BE2C (cell line): ENCODE measurements at regions not wholly inside any gene's neighbourhood (a gene's known extent, or its start where the extent isn't known, plus 50 kb on each side); places are given as distances from the start of the nearest gene placed in this dataset.

Source experiments
- DNase-seq: peaks from one replicate; pipeline ENCODE4 v3.0.0-alpha.2; 2020
- H3K27me3 ChIP-seq: fragments of 250-450 bp; sonication (Bioruptor Pico); 2 replicates; pipeline ENCODE4 v1.5.1; 2020; ENCODE audit warnings: mild to moderate bottlenecking
- H3K36me3 ChIP-seq: fragments of 250-450 bp; sonication (Bioruptor Pico); 2 replicates; pipeline ENCODE4 v1.5.1; 2020; ENCODE audit warnings: mild to moderate bottlenecking
- H3K4me1 ChIP-seq: fragments of 250-450 bp; sonication (Bioruptor Pico); 2 replicates; pipeline ENCODE4 v1.5.1; 2020
- H3K4me3 ChIP-seq: 2 replicates; pipeline ENCODE4 v1.5.1; 2011; ENCODE audit warnings: low read depth, low read length
- H3K9me3 ChIP-seq: fragments of 250-450 bp; sonication (Bioruptor Pico); 2 replicates; pipeline ENCODE4 v1.5.1; 2020
- TF ChIP-seq, protein P1 (sequence below): IDR thresholded peaks from 2 replicates; pipeline ENCODE4 v1.5.1; 2012; ENCODE audit warnings: mild to moderate bottlenecking, low read depth, low read length

- Histone ChIP-seq H3K27me3 (no peaks in the 10 kb centered on the region), H3K9me3 (peaks cover 4% of the 10 kb centered on the region; the same call in 1 of the 2 replicates), H3K4me1 (no peaks in the 10 kb centered on the region; the same call in 1 of the 2 replicates), H3K36me3 (no peaks in the 10 kb centered on the region), H3K4me3 (no peak overlapping the region)
- TF ChIP-seq, protein P1, sequence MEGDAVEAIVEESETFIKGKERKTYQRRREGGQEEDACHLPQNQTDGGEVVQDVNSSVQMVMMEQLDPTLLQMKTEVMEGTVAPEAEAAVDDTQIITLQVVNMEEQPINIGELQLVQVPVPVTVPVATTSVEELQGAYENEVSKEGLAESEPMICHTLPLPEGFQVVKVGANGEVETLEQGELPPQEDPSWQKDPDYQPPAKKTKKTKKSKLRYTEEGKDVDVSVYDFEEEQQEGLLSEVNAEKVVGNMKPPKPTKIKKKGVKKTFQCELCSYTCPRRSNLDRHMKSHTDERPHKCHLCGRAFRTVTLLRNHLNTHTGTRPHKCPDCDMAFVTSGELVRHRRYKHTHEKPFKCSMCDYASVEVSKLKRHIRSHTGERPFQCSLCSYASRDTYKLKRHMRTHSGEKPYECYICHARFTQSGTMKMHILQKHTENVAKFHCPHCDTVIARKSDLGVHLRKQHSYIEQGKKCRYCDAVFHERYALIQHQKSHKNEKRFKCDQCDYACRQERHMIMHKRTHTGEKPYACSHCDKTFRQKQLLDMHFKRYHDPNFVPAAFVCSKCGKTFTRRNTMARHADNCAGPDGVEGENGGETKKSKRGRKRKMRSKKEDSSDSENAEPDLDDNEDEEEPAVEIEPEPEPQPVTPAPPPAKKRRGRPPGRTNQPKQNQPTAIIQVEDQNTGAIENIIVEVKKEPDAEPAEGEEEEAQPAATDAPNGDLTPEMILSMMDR = no peak
- DNase-seq = no peak
Observed at GRCh38 chr7:35422715-35423114, 168.8 kb upstream of the TBX20 start.

DNA sequence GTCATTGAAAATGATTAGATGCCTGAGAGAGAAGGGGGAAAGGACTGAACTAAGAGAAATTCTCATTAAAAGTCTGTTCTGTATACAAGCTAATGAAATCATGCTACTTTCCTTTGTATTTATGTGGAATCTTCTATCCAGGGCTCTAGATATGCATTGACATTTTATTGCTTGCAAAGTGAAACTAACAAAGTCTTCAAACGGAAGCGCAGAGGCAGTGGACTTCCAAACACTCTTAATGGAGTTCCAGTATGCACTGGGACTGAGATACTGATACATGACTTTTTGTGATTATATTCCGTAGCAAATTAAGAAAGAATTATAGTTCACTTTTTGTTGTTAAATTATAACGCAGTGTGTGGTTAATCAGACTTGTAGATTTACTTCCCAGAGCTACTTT is 166.8 kb upstream of the TBX20 start:
- no peaks in the 10 kb centered on the region for H3K36me3 ChIP-seq
- H3K4me3 ChIP-seq = no peak overlapping the region
- H3K9me3 ChIP-seq = peaks cover 4% of the 10 kb centered on the region; the same call in 1 of the 2 replicates
- H3K4me1 ChIP-seq = peaks cover under 1% of the 10 kb centered on the region
- DNase-seq = no peak
- TF ChIP-seq, protein P1 = no peak
- H3K27me3 ChIP-seq = no peaks in the 10 kb centered on the region

- 0 out of 2 replicates have a peak overlapping the region, but pooled peaks have one; percentile 1 for H3K4me3 ChIP-seq
- no peaks in the 10 kb centered on the region for H3K27me3 ChIP-seq
Observed at GRCh38 chr7:35419391-35419755, 165.5 kb upstream of the TBX20 start.

DNA sequence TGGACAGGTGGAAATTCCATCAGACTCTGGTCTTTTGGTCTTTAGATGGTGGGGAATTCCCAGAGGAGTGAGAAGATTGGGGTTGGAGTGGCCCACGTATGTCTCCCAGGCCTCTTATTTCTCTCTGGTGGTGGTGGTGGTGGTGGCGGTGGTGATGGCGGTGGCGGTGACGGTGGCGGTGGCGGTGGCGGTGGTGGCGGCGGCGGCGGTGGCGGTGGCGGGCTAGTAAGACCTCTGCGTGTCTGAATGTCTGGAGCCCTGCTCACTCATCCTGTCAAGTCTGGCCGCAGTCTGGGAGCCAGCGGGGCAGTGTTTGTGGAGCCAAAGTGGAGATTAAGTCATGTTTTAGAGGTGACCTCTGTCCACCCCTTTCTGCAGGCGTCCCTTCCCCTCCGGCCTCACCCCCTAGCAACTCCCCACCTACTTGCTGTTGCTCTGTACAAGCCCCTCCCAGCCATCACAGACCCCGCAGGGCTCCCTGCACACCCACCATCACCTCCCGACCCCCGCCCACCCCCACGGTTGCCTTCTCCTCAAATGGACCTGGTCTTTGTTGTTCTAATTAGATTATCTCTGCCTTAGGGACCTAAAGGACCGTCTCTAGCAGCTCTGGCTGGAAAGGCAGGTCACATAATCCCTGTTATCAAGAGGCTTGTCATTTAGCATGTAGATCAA is 165.0 kb upstream of the TBX20 start:
- peak; percentile 64 for DNase-seq
- Histone ChIP-seq H3K27me3 (no peaks in the 10 kb centered on the region), H3K4me3 (0 out of 2 replicates have a peak overlapping the region, but pooled peaks have one; percentile 1), H3K36me3 (no peaks in the 10 kb centered on the region), H3K9me3 (no peaks in the 10 kb centered on the region), H3K4me1 (peaks cover 5% of the 10 kb centered on the region)
- TF ChIP-seq, protein P1 = no peak

More at GRCh38 chr7:35419391-35419755, 165.5 kb upstream of the TBX20 start:
- Histone ChIP-seq H3K36me3 (no peaks in the 10 kb centered on the region), H3K9me3 (peaks cover 1% of the 10 kb centered on the region; the same call in 1 of the 2 replicates), H3K4me1 (peaks cover 5% of the 10 kb centered on the region)
- no peak for DNase-seq
- TF ChIP-seq, protein P1 = no peak

DNA sequence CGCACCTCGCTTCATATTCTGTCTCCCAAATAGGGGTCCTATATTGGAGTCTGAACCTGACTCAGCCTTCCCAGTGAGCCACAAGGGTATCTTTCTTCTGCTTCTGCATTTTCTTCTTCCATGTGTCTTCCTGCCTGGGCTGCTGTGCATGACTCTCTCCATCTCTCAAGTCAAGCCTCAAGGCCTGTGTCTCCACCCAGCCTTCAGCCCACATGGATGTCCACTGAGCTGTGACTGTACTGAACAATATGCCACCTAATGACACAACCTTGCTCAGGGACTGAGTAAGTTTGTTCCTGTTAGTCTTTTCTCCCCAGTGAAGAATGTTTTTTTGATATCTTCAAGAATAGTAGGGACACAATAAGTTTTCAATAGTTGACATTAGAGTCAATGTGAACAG is 162.7 kb upstream of the TBX20 start:
- TF ChIP-seq, protein P1 = no peak
- H3K9me3 ChIP-seq = no peaks in the 10 kb centered on the region
- no peak for DNase-seq

DNA sequence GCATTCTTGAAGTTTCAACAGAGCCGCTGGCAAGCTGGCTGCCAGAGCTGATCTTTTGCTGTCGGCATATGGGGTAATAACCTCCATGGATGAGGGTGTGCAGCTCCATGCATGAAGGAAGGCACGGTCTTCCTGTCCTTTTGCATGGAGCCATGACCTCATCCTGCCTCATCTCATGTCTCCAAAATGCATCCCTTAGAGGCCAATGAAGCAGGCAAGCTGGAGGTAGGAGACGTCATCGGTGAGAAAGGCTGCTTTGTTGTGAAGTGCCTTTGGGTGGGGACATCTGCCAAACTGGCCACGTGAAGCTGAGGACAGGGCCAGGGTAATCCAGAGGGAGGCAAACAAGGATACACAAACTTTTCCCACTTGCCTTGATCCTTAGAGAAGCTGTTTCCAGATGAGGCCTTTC is 161.5 kb upstream of the TBX20 start:
- Histone ChIP-seq H3K27me3 (no peaks in the 10 kb centered on the region), H3K4me1 (peaks cover 5% of the 10 kb centered on the region), H3K9me3 (no peaks in the 10 kb centered on the region), H3K36me3 (no peaks in the 10 kb centered on the region), H3K4me3 (no peak overlapping the region)
- TF ChIP-seq, protein P1 = no peak
- DNase-seq = peak; percentile 26

More for the DNA sequence above, 162.7 kb upstream of the TBX20 start:
- H3K36me3 ChIP-seq = no peaks in the 10 kb centered on the region
- no peak overlapping the region for H3K4me3 ChIP-seq
- H3K27me3 ChIP-seq = no peaks in the 10 kb centered on the region
- H3K4me1 ChIP-seq = peaks cover 5% of the 10 kb centered on the region
